Fibroblast of skin of left biceps (primary cell): ENCODE measurements at regions not wholly inside any gene's neighbourhood (a gene's known extent, or its start where the extent isn't known, plus 50 kb on each side); places are given as distances from the start of the nearest gene placed in this dataset.

Experiments
- DNase-seq, 2 experiments: peaks; one replicate each; pipeline ENCODE4 v3.0.0-alpha.2; 2013; ENCODE audit warnings: low read depth in 2 of 2

- DNase-seq, result no peak
Observed at GRCh38 chr1:217090060-217090911, 367.1 kb upstream of the ESRRG start.

GRCh38 chr1:217089361-217090014 lies 366.3 kb upstream of the ESRRG start:
- DNase-seq, result no peak

GRCh38 chr1:217088521-217089284 lies 365.5 kb upstream of the ESRRG start:
- DNase-seq, result no peak

- no peak for DNase-seq
Observed at GRCh38 chr1:217088011-217088410, 364.8 kb upstream of the ESRRG start.

- DNase-seq, result no peak
Observed at GRCh38 chr1:217079584-217079983, 356.4 kb upstream of the ESRRG start.

GRCh38 chr1:217078959-217079358 lies 355.7 kb upstream of the ESRRG start:
- DNase-seq, result no peak

GRCh38 chr1:217078078-217078690 lies 355.0 kb upstream of the ESRRG start:
- DNase-seq, result no peak

GRCh38 chr1:217077426-217077825 lies 354.2 kb upstream of the ESRRG start:
- DNase-seq, result no peak

- DNase-seq, result no peak
Observed at GRCh38 chr1:217076902-217077301, 353.7 kb upstream of the ESRRG start.

- DNase-seq, result no peak
Observed at GRCh38 chr1:217072926-217073325, 349.7 kb upstream of the ESRRG start.

- DNase-seq, result no peak
Observed at GRCh38 chr1:217067642-217068041, 344.4 kb upstream of the ESRRG start.

- DNase-seq, result no peak
Observed at GRCh38 chr1:217066794-217067193, 343.6 kb upstream of the ESRRG start.

- DNase-seq, result no peak
Observed at GRCh38 chr1:217063172-217063908, 340.1 kb upstream of the ESRRG start.

GRCh38 chr1:217062586-217062985 lies 339.4 kb upstream of the ESRRG start:
- DNase-seq, result no peak

- no peak for DNase-seq
Observed at GRCh38 chr1:217059401-217059800, 336.2 kb upstream of the ESRRG start.

- no peak for DNase-seq
Observed at GRCh38 chr1:217053676-217054075, 330.4 kb upstream of the ESRRG start.

GRCh38 chr1:217052626-217053025 lies 329.4 kb upstream of the ESRRG start:
- no peak for DNase-seq

- no peak for DNase-seq
Observed at GRCh38 chr1:217052196-217052595, 329.0 kb upstream of the ESRRG start.

GRCh38 chr1:217049721-217050120 lies 326.5 kb upstream of the ESRRG start:
- no peak for DNase-seq

GRCh38 chr1:217049081-217049480 lies 325.9 kb upstream of the ESRRG start:
- no peak for DNase-seq

GRCh38 chr1:217048104-217048707 lies 325.0 kb upstream of the ESRRG start:
- no peak for DNase-seq
